Neuron (in vitro differentiated cells): ENCODE measurements at regions not wholly inside any gene's neighbourhood (a gene's known extent, or its start where the extent isn't known, plus 50 kb on each side); places are given as distances from the start of the nearest gene placed in this dataset.
A peak's percentile ranks its signal among the peaks of the same experiment; 100 is the strongest.

Experiments used
- H2AFZ ChIP-seq: one replicate; pipeline ENCODE4 v1.6.1; 2013; ENCODE audit warnings: low read depth, mild to moderate bottlenecking, inconsistent platforms, low read length, moderate library complexity
- H3K27me3 ChIP-seq: one replicate; pipeline ENCODE4 v1.6.1; 2013; ENCODE audit warnings: low read length; ENCODE audit not compliant: insufficient read depth
- H3K36me3 ChIP-seq: one replicate; pipeline ENCODE4 v1.6.1; 2013; ENCODE audit warnings: low read length; ENCODE audit not compliant: insufficient read depth
- H3K4me1 ChIP-seq: one replicate; pipeline ENCODE4 v1.6.1; 2013; ENCODE audit warnings: low read length; ENCODE audit not compliant: insufficient read depth
- H3K4me3 ChIP-seq: 2 replicates; pipeline ENCODE4 v1.5.1; 2013; ENCODE audit warnings: mild to moderate bottlenecking, low read length, moderate library complexity
- H3K9me3 ChIP-seq: one replicate; pipeline ENCODE4 v1.6.1; 2013; ENCODE audit warnings: low read length

GRCh38 chr1:193372553-193372952 lies 186.1 kb upstream of the B3GALT2 start:
- no peaks in the 10 kb centered on the region for H3K9me3 ChIP-seq
- H3K36me3 ChIP-seq: no peaks in the 10 kb centered on the region
- H3K27me3 ChIP-seq: no peaks in the 10 kb centered on the region
- no peak overlapping the region for H3K4me3 ChIP-seq
- no peaks in the 10 kb centered on the region for H3K4me1 ChIP-seq
- no peak overlapping the region for H2AFZ ChIP-seq

- H3K4me3 ChIP-seq: no peak overlapping the region
- H3K4me1 ChIP-seq: no peaks in the 10 kb centered on the region
- H3K27me3 ChIP-seq: no peaks in the 10 kb centered on the region
- peaks cover 2% of the 10 kb centered on the region for H3K9me3 ChIP-seq
- H3K36me3 ChIP-seq: no peaks in the 10 kb centered on the region
- peak overlapping the region; percentile 77 for H2AFZ ChIP-seq
These were observed 181.9 kb upstream of the B3GALT2 start for GRCh38 chr1:193368302-193368701.

GRCh38 chr1:193367863-193368262 lies 181.4 kb upstream of the B3GALT2 start:
- Histone ChIP-seq H3K4me1 (peaks cover 2% of the 10 kb centered on the region), H3K9me3 (peaks cover 2% of the 10 kb centered on the region), H3K4me3 (no peak overlapping the region)

GRCh38 chr1:193366764-193367507 lies 180.5 kb upstream of the B3GALT2 start:
- H3K9me3 ChIP-seq: peaks cover 2% of the 10 kb centered on the region
- H3K4me1 ChIP-seq: peaks cover 3% of the 10 kb centered on the region
- no peak overlapping the region for H2AFZ ChIP-seq
- H3K4me3 ChIP-seq: no peak overlapping the region
- no peaks in the 10 kb centered on the region for H3K27me3 ChIP-seq
- H3K36me3 ChIP-seq: no peaks in the 10 kb centered on the region

More at GRCh38 chr1:193367863-193368262, 181.4 kb upstream of the B3GALT2 start:
- no peaks in the 10 kb centered on the region for H3K36me3 ChIP-seq
- no peaks in the 10 kb centered on the region for H3K27me3 ChIP-seq
- H2AFZ ChIP-seq: peak overlapping the region; percentile 77

- no peaks in the 10 kb centered on the region for H3K36me3 ChIP-seq
- H3K4me1 ChIP-seq: peaks cover 3% of the 10 kb centered on the region
- H3K9me3 ChIP-seq: peaks cover 2% of the 10 kb centered on the region
These were observed 179.6 kb upstream of the B3GALT2 start for GRCh38 chr1:193365966-193366365.

GRCh38 chr1:193359631-193360030 lies 173.2 kb upstream of the B3GALT2 start:
- H2AFZ ChIP-seq: no peak overlapping the region
- peaks cover 3% of the 10 kb centered on the region for H3K4me1 ChIP-seq
- no peaks in the 10 kb centered on the region for H3K36me3 ChIP-seq
- H3K9me3 ChIP-seq: peaks cover 2% of the 10 kb centered on the region
- no peak overlapping the region for H3K4me3 ChIP-seq
- no peaks in the 10 kb centered on the region for H3K27me3 ChIP-seq

More at GRCh38 chr1:193365966-193366365, 179.6 kb upstream of the B3GALT2 start:
- Histone ChIP-seq H2AFZ (no peak overlapping the region), H3K4me3 (no peak overlapping the region), H3K27me3 (no peaks in the 10 kb centered on the region)

- H3K4me3 ChIP-seq: no peak overlapping the region
These were observed 172.0 kb upstream of the B3GALT2 start for GRCh38 chr1:193358419-193358818.

GRCh38 chr1:193356249-193356648 lies 169.8 kb upstream of the B3GALT2 start:
- H3K4me3 ChIP-seq: no peak overlapping the region
- no peaks in the 10 kb centered on the region for H3K4me1 ChIP-seq
- no peak overlapping the region for H2AFZ ChIP-seq
- H3K27me3 ChIP-seq: no peaks in the 10 kb centered on the region
- H3K36me3 ChIP-seq: no peaks in the 10 kb centered on the region
- no peaks in the 10 kb centered on the region for H3K9me3 ChIP-seq

More at GRCh38 chr1:193358419-193358818, 172.0 kb upstream of the B3GALT2 start:
- Histone ChIP-seq H3K9me3 (no peaks in the 10 kb centered on the region), H3K36me3 (no peaks in the 10 kb centered on the region), H2AFZ (no peak overlapping the region), H3K27me3 (no peaks in the 10 kb centered on the region), H3K4me1 (peaks cover 3% of the 10 kb centered on the region)

GRCh38 chr1:193355626-193356025 lies 169.2 kb upstream of the B3GALT2 start:
- H3K27me3 ChIP-seq: no peaks in the 10 kb centered on the region
- no peak overlapping the region for H2AFZ ChIP-seq
- no peaks in the 10 kb centered on the region for H3K36me3 ChIP-seq
- H3K4me1 ChIP-seq: no peaks in the 10 kb centered on the region
- no peak overlapping the region for H3K4me3 ChIP-seq
- no peaks in the 10 kb centered on the region for H3K9me3 ChIP-seq

GRCh38 chr1:193355178-193355577 lies 168.8 kb upstream of the B3GALT2 start:
- H3K4me1 ChIP-seq: no peaks in the 10 kb centered on the region
- H3K27me3 ChIP-seq: no peaks in the 10 kb centered on the region
- no peaks in the 10 kb centered on the region for H3K9me3 ChIP-seq
- H3K4me3 ChIP-seq: no peak overlapping the region
- no peaks in the 10 kb centered on the region for H3K36me3 ChIP-seq
- H2AFZ ChIP-seq: no peak overlapping the region

- Histone ChIP-seq H3K36me3 (no peaks in the 10 kb centered on the region), H3K4me3 (no peak overlapping the region), H3K4me1 (peaks cover 8% of the 10 kb centered on the region), H3K9me3 (no peaks in the 10 kb centered on the region), H3K27me3 (no peaks in the 10 kb centered on the region), H2AFZ (peak overlapping the region; percentile 61)
These were observed 162.5 kb upstream of the B3GALT2 start for GRCh38 chr1:193348769-193349535.

GRCh38 chr1:193348091-193348768 lies 161.8 kb upstream of the B3GALT2 start:
- H3K4me3 ChIP-seq: no peak overlapping the region
- H3K9me3 ChIP-seq: no peaks in the 10 kb centered on the region
- H3K27me3 ChIP-seq: no peaks in the 10 kb centered on the region
- H2AFZ ChIP-seq: peak overlapping the region; percentile 61
- H3K4me1 ChIP-seq: peaks cover 8% of the 10 kb centered on the region
- H3K36me3 ChIP-seq: no peaks in the 10 kb centered on the region

GRCh38 chr1:193346085-193346484 lies 159.7 kb upstream of the B3GALT2 start:
- H3K27me3 ChIP-seq: no peaks in the 10 kb centered on the region
- no peaks in the 10 kb centered on the region for H3K9me3 ChIP-seq
- H3K36me3 ChIP-seq: no peaks in the 10 kb centered on the region
- H3K4me3 ChIP-seq: no peak overlapping the region
- peaks cover 8% of the 10 kb centered on the region for H3K4me1 ChIP-seq
- H2AFZ ChIP-seq: no peak overlapping the region
